Natural killer cell treated with Interleukin-12 subunit alpha and Interleukin-12 subunit beta and Interleukin-15 and Interleukin-18, amount 100 ng/mL, for 72 hours (primary cell): ENCODE measurements at regions not wholly inside any gene's neighbourhood (a gene's known extent, or its start where the extent isn't known, plus 50 kb on each side); places are given as distances from the start of the nearest gene placed in this dataset.

ENCODE experiments used
- ATAC-seq, 2 donors: fragments of 150-1000 bp; cut with Tn5 transposase in 1 of 2; sonication (Bioruptor Pico), chemical (Tn5 transposase) in 1 of 2; 2 replicates each; pipeline ENCODE4 v1.10.0; 2021
- DNase-seq: peaks from one replicate; pipeline ENCODE4 v3.0.0; 2022; ENCODE audit warnings: low spot score
- H3K27ac Mint-ChIP-seq, 2 donors: 1 replicate in 1 of 2; 2 replicates in 1 of 2; pipeline ENCODE4 v1.8.0; 2022; ENCODE audit warnings: mixed read lengths in 2 of 2, mild to moderate bottlenecking in 1 of 2, moderate library complexity in 1 of 2
- H3K27me3 Mint-ChIP-seq, 2 donors: 1 replicate in 1 of 2; 2 replicates in 1 of 2; pipeline ENCODE4 v1.8.0; 2022; ENCODE audit warnings: mixed read lengths in 2 of 2
- H3K36me3 Mint-ChIP-seq: one replicate; pipeline ENCODE4 v1.8.0; 2022; ENCODE audit warnings: mixed read lengths
- H3K4me1 Mint-ChIP-seq, 2 donors: 1 replicate in 1 of 2; 2 replicates in 1 of 2; pipeline ENCODE4 v1.8.0; 2022; ENCODE audit warnings: low read depth in 2 of 2, mixed read lengths in 2 of 2, mild to moderate bottlenecking in 1 of 2
- H3K4me3 Mint-ChIP-seq: one replicate; pipeline ENCODE4 v1.8.0; 2022; ENCODE audit warnings: mixed read lengths
- H3K9me3 Mint-ChIP-seq: 2 replicates; pipeline ENCODE4 v1.8.0; 2022; ENCODE audit warnings: mixed read lengths

DNA sequence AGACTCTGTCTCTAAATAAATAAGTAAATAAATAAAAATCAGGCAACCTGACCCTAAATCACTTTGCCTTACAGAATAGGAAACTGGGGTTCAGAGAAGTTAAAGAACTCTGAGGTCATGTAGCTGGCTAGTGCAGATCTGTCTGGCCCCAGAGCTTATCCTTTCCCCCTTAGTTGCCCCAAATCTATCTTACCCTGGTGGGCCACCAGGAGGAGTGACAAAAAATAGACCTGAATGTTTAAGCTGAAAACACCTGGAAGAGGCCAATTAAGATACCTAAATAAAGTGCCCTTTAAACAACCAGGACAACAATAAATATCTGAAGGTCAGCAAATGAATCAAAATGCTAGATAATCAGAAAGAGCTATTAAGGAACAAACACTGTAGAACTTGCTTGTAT is 59.7 kb downstream of the TEX35 start:
- Mint-ChIP-seq H3K4me3 (no peak overlapping the region), H3K9me3 (no peaks in the 10 kb centered on the region), H3K4me1 (peaks cover 0 to 9% of the 10 kb centered on the region in 2 donors), H3K27me3 (peaks cover 0 to 3% of the 10 kb centered on the region in 2 donors), H3K27ac (peak overlapping the region in 1 of 2 donors; percentile 44), H3K36me3 (no peaks in the 10 kb centered on the region)
- ATAC-seq = no peak
- no peak for DNase-seq

DNA sequence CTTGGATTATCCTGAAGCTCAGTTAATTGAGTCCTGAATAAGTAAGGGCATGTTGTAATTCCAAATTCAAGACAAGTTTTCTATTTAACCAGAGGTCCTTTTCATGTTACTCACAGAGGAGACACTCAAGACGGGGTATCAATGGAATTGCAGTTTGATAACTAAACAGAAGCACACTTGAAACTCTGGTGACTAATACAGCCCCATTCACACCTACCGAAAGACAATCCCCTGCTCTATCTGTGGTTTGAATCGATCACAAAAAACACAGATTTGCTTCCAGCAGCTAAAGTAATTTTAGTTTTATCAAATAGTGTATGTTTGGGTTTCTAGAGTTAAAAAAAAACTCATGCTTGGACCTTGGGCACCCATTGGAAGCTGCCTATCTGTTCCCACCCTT is 60.4 kb downstream of the TEX35 start:
- no peak overlapping the region for H3K27ac Mint-ChIP-seq
- DNase-seq (no peak), ATAC-seq (peak; percentile 67 to 75)
- H3K4me1 Mint-ChIP-seq = peaks cover 0 to 9% of the 10 kb centered on the region in 2 donors
- H3K27me3 Mint-ChIP-seq = peaks cover 0 to 7% of the 10 kb centered on the region in 2 donors
- no peaks in the 10 kb centered on the region for H3K36me3 Mint-ChIP-seq
- no peak overlapping the region for H3K4me3 Mint-ChIP-seq
- no peaks in the 10 kb centered on the region for H3K9me3 Mint-ChIP-seq

DNA sequence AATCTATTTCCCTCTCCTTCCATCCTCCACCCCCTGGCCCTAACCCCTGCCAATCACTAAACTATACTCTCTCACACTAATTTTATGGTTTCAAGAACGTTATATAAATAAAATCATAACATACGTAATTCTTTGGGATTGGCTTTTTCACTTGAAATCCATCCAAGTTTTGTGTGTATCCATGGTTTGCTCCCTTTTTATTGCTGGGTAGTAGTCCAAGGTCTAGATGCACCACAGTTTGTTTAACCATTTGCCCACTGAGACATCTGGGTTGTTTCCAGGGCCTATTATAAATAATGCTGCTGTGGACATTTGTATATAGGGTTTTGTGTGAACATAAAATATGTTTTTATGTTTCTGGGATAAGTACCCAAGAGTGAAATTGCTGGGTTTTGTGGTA is 61.4 kb downstream of the TEX35 start:
- no peak overlapping the region for H3K4me3 Mint-ChIP-seq
- DNase-seq = no peak
- H3K36me3 Mint-ChIP-seq = no peaks in the 10 kb centered on the region

DNA sequence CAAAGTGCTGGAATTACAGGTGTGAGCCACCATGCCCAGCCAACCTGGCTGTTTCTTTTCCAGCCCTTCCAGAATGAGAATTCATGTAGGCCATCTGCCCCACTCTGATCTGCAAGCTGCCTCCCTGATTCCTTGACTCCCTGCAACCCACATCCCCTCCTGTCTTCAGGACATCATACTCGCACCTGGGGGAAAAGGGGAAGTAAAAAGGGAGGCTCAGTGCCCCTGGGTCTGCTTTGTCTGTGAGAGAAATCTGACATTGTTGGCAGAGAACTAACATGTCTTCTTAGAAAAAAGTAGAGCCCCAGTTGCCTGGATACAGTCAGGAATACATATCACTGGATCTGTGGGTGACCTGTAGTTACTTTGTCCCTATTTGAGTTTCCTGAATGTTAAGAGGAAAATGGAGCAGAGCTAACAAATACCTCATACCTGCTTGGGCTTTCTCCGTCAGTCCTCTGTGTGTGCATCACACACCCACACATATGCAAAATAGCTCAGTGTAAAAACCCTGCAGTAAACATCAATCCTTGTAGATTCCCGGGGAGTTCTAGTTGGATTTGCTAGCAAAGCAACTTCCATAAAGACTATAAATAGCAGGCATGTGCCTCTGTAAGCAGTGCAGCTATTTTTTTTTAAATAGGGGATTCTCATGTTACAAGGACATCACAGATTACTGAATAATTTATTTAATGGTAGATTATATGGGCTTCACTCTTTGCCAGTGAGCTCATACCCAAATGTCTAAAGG is 62.9 kb downstream of the TEX35 start:
- Mint-ChIP-seq H3K9me3 (no peaks in the 10 kb centered on the region), H3K4me3 (no peak overlapping the region), H3K27me3 (peaks cover 0 to 7% of the 10 kb centered on the region in 2 donors), H3K36me3 (no peaks in the 10 kb centered on the region), H3K27ac (no peak overlapping the region), H3K4me1 (peaks cover 0 to 9% of the 10 kb centered on the region in 2 donors)
- DNase-seq = no peak
- no peak for ATAC-seq

More for the DNA sequence above, 61.4 kb downstream of the TEX35 start:
- no peak for ATAC-seq
- Mint-ChIP-seq H3K9me3 (no peaks in the 10 kb centered on the region), H3K27ac (no peak overlapping the region), H3K27me3 (peaks cover 0 to 7% of the 10 kb centered on the region in 2 donors), H3K4me1 (peaks cover 0 to 9% of the 10 kb centered on the region in 2 donors)

DNA sequence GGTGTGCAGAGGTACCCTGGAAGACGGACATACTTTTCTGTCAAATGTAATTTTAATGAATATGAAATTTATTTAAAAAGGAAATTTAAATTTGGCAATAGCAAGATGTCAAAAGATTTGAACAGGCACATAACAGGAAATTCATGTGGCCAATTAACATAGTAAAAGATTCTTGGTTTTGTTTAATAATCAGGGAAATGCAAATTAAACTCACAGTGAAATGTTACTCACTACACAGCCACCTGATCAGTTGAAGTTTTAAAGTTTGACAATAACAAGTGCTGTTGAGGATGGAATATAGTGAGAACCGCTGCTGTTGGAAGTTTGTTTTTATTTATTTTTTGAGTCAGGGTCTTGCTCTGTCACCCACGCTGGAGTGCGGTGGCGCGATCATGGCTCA is 63.9 kb downstream of the TEX35 start:
- ATAC-seq = no peak

DNA sequence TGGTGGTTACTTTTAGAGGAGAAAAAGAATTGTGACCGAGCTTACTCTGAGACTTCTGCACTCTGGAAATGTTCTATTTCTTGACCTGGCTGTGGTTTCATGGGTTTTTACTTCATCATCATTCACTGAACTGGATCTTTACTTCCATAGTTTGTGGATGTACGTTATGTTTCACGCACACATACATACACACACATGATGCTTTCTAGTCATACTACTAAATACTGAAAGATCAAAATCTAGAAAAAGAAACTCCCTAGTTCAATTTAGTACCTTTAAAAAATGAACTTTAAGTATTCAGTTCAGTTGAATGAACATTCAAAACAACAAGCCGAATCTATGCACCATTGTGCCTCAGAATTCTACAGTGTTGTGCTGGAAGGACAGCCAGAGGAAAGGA is 65.0 kb downstream of the TEX35 start:
- peaks cover 0 to 7% of the 10 kb centered on the region in 2 donors for H3K4me1 Mint-ChIP-seq
- no peak for ATAC-seq
- no peak overlapping the region for H3K27ac Mint-ChIP-seq
- H3K4me3 Mint-ChIP-seq = no peak overlapping the region
- no peak for DNase-seq
- H3K9me3 Mint-ChIP-seq = no peaks in the 10 kb centered on the region
- H3K27me3 Mint-ChIP-seq = peaks cover 0 to 7% of the 10 kb centered on the region in 2 donors
- H3K36me3 Mint-ChIP-seq = no peaks in the 10 kb centered on the region

More for the DNA sequence above, 63.9 kb downstream of the TEX35 start:
- H3K27ac Mint-ChIP-seq = no peak overlapping the region
- peaks cover 0 to 9% of the 10 kb centered on the region in 2 donors for H3K4me1 Mint-ChIP-seq
- no peaks in the 10 kb centered on the region for H3K36me3 Mint-ChIP-seq
- no peaks in the 10 kb centered on the region for H3K9me3 Mint-ChIP-seq
- DNase-seq = no peak
- H3K4me3 Mint-ChIP-seq = no peak overlapping the region
- H3K27me3 Mint-ChIP-seq = peaks cover 0 to 7% of the 10 kb centered on the region in 2 donors

DNA sequence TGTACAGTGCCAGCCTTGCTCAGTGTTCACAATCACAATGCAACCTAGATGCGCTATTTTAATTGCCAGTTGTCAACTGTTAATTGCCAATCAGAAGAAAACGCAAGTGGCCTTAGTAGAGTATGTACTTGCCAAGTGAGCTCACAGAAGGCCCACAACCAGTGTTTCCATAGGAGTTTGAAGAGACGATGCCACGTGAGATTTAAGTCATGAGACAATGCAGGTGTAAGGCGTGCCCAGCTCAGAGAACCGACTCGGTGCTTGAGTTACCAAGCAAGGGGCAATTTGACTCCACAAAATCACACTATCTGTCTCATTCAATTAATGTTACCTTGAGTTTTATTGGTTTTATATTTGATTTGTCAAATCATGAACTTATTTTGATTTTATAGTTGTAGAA is 65.6 kb downstream of the TEX35 start:
- ATAC-seq = no peak
- no peak for DNase-seq
- Mint-ChIP-seq H3K9me3 (no peaks in the 10 kb centered on the region), H3K36me3 (no peaks in the 10 kb centered on the region), H3K4me3 (no peak overlapping the region), H3K27ac (no peak overlapping the region), H3K27me3 (peaks cover 0 to 7% of the 10 kb centered on the region in 2 donors), H3K4me1 (peaks cover 0 to 3% of the 10 kb centered on the region in 2 donors)

DNA sequence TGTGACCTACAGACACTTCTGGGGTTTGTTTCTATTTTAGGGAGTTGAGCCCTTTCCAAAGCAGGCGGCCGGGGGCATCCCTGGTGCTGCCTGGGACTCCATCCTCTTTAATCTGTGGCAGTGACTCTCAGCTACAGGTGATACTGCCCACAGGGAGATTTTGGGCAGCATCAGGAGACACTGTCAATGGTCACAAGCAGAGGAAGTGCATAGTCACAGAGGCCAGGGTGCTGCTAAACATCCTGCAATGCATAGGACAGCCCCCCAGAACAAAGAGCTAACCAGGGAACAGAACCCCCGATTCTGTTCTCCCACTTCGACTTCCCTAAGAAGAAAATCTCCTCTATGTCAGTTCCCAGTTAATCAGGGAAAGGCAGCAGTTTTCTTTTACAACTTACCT is 66.2 kb downstream of the TEX35 start:
- Mint-ChIP-seq H3K4me1 (no peaks in the 10 kb centered on the region), H3K9me3 (no peaks in the 10 kb centered on the region), H3K27ac (no peak overlapping the region), H3K4me3 (no peak overlapping the region), H3K27me3 (peaks cover 0 to 7% of the 10 kb centered on the region in 2 donors), H3K36me3 (no peaks in the 10 kb centered on the region)
- DNase-seq (no peak), ATAC-seq (no peak)

DNA sequence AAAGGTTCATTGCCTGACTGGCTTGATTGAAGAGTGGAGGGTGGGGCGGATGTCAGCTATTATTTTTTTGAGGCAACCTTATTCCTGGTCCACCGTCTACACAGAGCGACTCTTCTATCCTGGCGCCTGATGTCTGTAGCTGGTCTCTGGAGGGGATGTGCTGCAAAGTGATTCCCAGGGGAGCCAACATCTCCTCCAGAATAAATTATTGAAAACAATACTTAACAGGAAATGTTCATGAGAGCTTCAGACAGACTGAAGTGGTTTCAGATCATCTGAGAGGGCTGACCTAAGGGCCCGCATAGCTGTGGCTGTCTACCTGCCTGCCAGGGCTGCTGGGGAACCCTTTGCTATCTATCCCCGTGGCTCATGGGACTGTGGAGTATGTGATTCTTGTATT is 66.7 kb downstream of the TEX35 start:
- DNase-seq = no peak
- H3K4me3 Mint-ChIP-seq = no peak overlapping the region
- no peaks in the 10 kb centered on the region for H3K4me1 Mint-ChIP-seq
- no peak overlapping the region for H3K27ac Mint-ChIP-seq
- no peak for ATAC-seq
- no peaks in the 10 kb centered on the region for H3K36me3 Mint-ChIP-seq
- peaks cover 0 to 7% of the 10 kb centered on the region in 2 donors for H3K27me3 Mint-ChIP-seq
- H3K9me3 Mint-ChIP-seq = no peaks in the 10 kb centered on the region

DNA sequence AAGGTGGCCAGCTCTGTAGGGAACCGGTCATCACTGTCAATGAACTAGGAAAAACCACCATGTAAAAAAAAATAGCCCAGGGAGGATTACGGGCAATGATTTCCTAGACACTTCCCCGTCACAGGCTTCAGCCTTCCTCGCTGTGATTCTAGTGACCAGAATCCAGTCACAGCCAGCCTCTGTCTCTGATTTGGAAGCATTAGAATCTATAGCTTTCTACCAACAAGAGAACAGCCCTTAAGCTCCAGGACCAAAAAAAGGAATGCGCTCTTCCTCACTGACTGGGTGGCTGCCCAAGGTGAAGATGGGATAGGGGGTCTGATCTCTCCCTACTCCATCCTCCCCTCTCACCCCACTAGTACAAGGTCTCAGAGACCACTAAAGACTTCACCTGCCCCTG is 67.2 kb downstream of the TEX35 start:
- Mint-ChIP-seq H3K27ac (no peak overlapping the region), H3K4me3 (no peak overlapping the region), H3K27me3 (peaks cover 0 to 7% of the 10 kb centered on the region in 2 donors), H3K4me1 (no peaks in the 10 kb centered on the region), H3K36me3 (no peaks in the 10 kb centered on the region), H3K9me3 (no peaks in the 10 kb centered on the region)
- DNase-seq = no peak
- no peak for ATAC-seq

DNA sequence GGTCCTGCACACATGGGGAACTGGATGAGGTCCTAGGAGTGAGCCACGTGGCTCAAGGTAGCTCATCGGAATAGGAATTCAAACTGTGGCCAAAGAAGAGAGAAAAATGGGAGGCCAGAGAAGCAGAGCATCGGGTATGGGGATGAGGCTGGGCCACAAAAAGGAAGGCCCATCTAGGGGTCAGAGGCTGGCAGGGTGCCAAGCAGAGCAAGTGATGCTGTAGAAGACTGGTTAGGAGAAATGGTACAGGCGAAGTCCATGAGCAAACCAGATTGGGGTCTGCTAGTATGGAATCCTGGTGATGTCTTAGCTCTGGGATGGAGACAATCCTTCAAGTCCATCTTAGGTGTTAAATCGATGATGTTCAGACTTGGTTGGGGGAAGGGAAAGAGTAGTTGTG is 68.0 kb downstream of the TEX35 start:
- Mint-ChIP-seq H3K9me3 (no peaks in the 10 kb centered on the region), H3K4me1 (no peaks in the 10 kb centered on the region), H3K36me3 (no peaks in the 10 kb centered on the region), H3K4me3 (no peak overlapping the region), H3K27me3 (peaks cover 0 to 7% of the 10 kb centered on the region in 2 donors), H3K27ac (no peak overlapping the region)
- DNase-seq (no peak), ATAC-seq (no peak)

DNA sequence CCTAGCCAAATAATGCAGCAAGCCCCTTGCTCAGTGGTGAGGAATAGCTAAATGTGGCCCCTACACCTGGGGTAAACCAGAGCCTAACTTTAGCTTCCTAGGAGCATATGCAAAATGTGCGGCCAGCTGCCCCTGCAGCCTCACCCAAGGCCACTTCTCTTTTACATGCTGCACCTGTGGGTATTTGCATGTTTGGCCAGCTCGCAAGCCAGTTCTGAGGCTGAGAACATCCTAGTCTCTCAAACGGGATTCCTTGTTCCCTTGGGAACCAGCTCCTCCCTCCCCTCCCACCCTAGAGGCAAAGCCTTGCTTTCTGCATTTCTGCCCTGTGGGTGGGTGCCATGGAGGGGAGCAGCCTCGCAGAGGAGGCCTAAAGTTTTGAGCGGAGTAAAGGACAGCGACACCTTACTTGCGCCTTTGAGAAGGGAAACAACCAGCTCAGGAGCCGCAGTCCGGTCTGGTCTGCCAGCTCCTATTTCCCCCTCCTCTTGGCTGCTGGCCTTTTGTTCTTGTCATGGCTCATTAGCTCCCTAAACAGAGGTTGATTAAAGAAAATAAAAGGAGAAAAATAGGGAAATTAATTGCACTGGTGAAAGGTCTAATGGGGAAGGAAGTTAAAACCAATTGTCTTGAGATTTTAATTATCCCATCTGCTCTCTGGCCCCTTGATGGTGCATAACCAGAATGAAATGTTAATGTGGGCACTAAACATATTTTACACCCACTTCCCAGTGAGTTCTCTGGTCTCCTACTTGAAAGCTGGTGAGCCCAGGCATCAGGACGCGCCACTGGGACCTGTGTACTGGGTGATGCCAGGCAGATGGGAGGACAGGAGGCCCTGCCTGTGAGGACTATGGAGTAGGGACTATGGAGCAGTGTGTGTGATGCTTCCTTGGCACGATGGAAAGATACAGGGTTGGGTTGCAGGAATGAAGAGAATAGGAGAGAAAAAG is 68.7 kb downstream of the TEX35 start:
- Mint-ChIP-seq H3K27me3 (peaks cover 0 to 7% of the 10 kb centered on the region in 2 donors), H3K4me3 (no peak overlapping the region), H3K27ac (no peak overlapping the region), H3K9me3 (no peaks in the 10 kb centered on the region), H3K36me3 (no peaks in the 10 kb centered on the region), H3K4me1 (no peaks in the 10 kb centered on the region)
- ATAC-seq = no peak
- DNase-seq = no peak

DNA sequence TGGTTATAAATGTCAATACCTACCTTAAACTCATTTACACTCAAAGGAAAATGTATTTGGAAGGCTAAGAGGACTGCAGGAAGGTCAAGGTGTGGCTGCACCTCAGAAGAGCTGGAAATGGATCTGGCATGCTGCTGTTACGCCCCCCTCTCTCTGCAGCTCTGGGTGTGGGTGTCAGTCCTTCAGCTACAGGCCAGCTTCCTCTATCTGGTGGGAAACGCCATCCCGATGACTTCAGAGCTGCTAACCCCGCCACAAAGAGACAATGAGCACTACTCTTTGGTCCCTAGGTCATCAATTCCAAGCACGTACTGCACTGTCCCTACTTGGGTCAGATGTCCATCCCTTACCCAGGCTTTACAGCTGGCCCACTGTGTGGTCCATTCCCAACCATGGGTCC is 74.2 kb downstream of the TEX35 start:
- H3K4me1 Mint-ChIP-seq = peaks cover 0 to 3% of the 10 kb centered on the region in 2 donors

DNA sequence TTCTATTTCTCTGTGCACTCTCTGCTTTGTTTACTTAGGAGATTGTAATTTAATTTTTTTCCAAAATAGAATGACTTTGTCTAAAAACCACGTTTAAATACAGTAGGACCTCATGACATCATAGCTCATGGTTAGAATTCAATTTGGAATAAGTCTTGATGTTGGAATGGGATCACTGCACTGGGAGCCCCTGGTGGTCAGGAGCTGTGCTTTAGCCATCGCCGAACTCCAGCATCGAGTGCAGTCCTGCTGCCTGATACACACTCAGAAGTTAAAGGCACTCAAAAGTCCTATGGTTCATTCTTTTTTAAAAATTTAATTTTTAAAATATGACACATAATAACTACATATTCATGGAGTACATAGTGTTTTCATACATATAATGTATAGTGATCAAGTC is 75.1 kb downstream of the TEX35 start:
- no peaks in the 10 kb centered on the region for H3K9me3 Mint-ChIP-seq
- H3K27me3 Mint-ChIP-seq = peaks cover 13 to 23% of the 10 kb centered on the region in 2 donors
- ATAC-seq (no peak), DNase-seq (no peak)
- H3K4me3 Mint-ChIP-seq = no peak overlapping the region
- H3K4me1 Mint-ChIP-seq = peaks cover 0 to 3% of the 10 kb centered on the region in 2 donors
- no peaks in the 10 kb centered on the region for H3K36me3 Mint-ChIP-seq
- no peak overlapping the region for H3K27ac Mint-ChIP-seq

More for the DNA sequence above, 74.2 kb downstream of the TEX35 start:
- ATAC-seq (no peak), DNase-seq (no peak)
- Mint-ChIP-seq H3K27ac (no peak overlapping the region), H3K36me3 (no peaks in the 10 kb centered on the region), H3K4me3 (no peak overlapping the region), H3K9me3 (no peaks in the 10 kb centered on the region), H3K27me3 (peaks cover 13 to 23% of the 10 kb centered on the region in 2 donors)
